Liver (tissue), 7 donors: ENCODE measurements at regions not wholly inside any gene's neighbourhood (a gene's known extent, or its start where the extent isn't known, plus 50 kb on each side); places are given as distances from the start of the nearest gene placed in this dataset.
A peak's percentile ranks its signal among the peaks of the same experiment; 100 is the strongest.

Experiments used
- DNase-seq: peaks from one replicate; pipeline ENCODE4 v3.0.0-alpha.2; 2017; ENCODE audit warnings: low spot score
- H3K27ac ChIP-seq, 2 donors: one replicate each; pipeline ENCODE4 v1.7.0; 2013; ENCODE audit warnings: inconsistent platforms in 2 of 2, low read length in 2 of 2, control low read depth in 1 of 2, low read depth in 1 of 2, mild to moderate bottlenecking in 1 of 2
- H3K27me3 ChIP-seq, 4 donors: one replicate each; pipeline versions ENCODE4 v1.6.1 to v1.7.0; 2013; ENCODE audit warnings: low read length in 3 of 4, inconsistent platforms in 1 of 4, mild to moderate bottlenecking in 1 of 4, moderate library complexity in 1 of 4; ENCODE audit not compliant: control insufficient read depth in 4 of 4, insufficient read depth in 4 of 4
- H3K36me3 ChIP-seq, 4 donors: one replicate each; pipeline versions ENCODE4 v1.6.1 to v1.7.0; 2013; ENCODE audit warnings: low read length in 3 of 4, mild to moderate bottlenecking in 3 of 4, low read depth in 1 of 4, moderate library complexity in 1 of 4; ENCODE audit not compliant: control insufficient read depth in 4 of 4, insufficient read depth in 3 of 4
- H3K4me1 ChIP-seq, 4 donors: one replicate each; pipeline versions ENCODE4 v1.6.1 to v1.7.0; 2013; ENCODE audit warnings: low read length in 3 of 4, mild to moderate bottlenecking in 3 of 4, moderate library complexity in 1 of 4; ENCODE audit not compliant: control insufficient read depth in 4 of 4, insufficient read depth in 4 of 4
- H3K4me3 ChIP-seq, 3 donors: one replicate each; pipeline versions ENCODE4 v1.6.1 to v1.7.0; 2013; ENCODE audit warnings: low read length in 3 of 3, control low read depth in 1 of 3, low read depth in 1 of 3, mild to moderate bottlenecking in 1 of 3
- H3K9ac ChIP-seq, 2 donors: one replicate each; pipeline ENCODE4 v1.7.0; 2013; ENCODE audit warnings: low read length in 2 of 2, mild to moderate bottlenecking in 2 of 2, moderate library complexity in 2 of 2, control low read depth in 1 of 2, low read depth in 1 of 2
- H3K9me3 ChIP-seq, 4 donors: one replicate each; pipeline versions ENCODE4 v1.6.1 to v1.7.0; 2013; ENCODE audit warnings: low read length in 3 of 4; ENCODE audit not compliant: control insufficient read depth in 4 of 4
- EGR1 ChIP-seq, 2 donors: IDR thresholded peaks; 2 replicates each; pipeline ENCODE4 v1.6.1; 2016 to 2018; ENCODE audit warnings: antibody characterized with exemption in 2 of 2, low read depth in 2 of 2
- FOXA1 ChIP-seq: IDR thresholded peaks from 2 replicates; pipeline ENCODE4 v1.6.1; 2016; ENCODE audit warnings: antibody characterized with exemption
- FOXA2 ChIP-seq: IDR thresholded peaks from 2 replicates; pipeline ENCODE4 v1.6.1; 2016; ENCODE audit warnings: antibody characterized with exemption
- GABPA ChIP-seq, 2 donors: IDR thresholded peaks in 1 of 2; conservative IDR thresholded peaks in 1 of 2; 2 replicates each; pipeline ENCODE4 v1.6.1; 2016; ENCODE audit warnings: antibody characterized with exemption in 2 of 2, mild to moderate bottlenecking in 1 of 2, moderate library complexity in 1 of 2
- HNF4A ChIP-seq, 2 donors: conservative IDR thresholded peaks; 2 replicates each; pipeline ENCODE4 v1.6.1; 2016; ENCODE audit warnings: antibody characterized with exemption in 2 of 2, mild to moderate bottlenecking in 2 of 2
- HNF4G ChIP-seq: IDR thresholded peaks from 2 replicates; pipeline ENCODE4 v1.6.1; 2016; ENCODE audit warnings: antibody characterized with exemption
- JUND ChIP-seq, 2 donors: IDR thresholded peaks; 2 replicates each; pipeline ENCODE4 v1.6.1; 2016; ENCODE audit warnings: antibody characterized with exemption in 2 of 2
- NR2F2 ChIP-seq: IDR thresholded peaks from 2 replicates; pipeline ENCODE4 v1.6.1; 2016; ENCODE audit warnings: antibody characterized with exemption
- RAD21 ChIP-seq, 2 donors: IDR thresholded peaks; 2 replicates each; pipeline ENCODE4 v1.6.1; 2016; ENCODE audit warnings: antibody characterized with exemption in 2 of 2, mild to moderate bottlenecking in 2 of 2
- SP1 ChIP-seq: IDR thresholded peaks from 2 replicates; pipeline ENCODE4 v1.6.1; 2018; ENCODE audit warnings: antibody characterized with exemption, mild to moderate bottlenecking
- TAF1 ChIP-seq: conservative IDR thresholded peaks from 2 replicates; pipeline ENCODE4 v1.6.1; 2016; ENCODE audit warnings: antibody characterized with exemption, mild to moderate bottlenecking
- YY1 ChIP-seq: IDR thresholded peaks from 2 replicates; pipeline ENCODE4 v1.6.1; 2016; ENCODE audit warnings: antibody characterized with exemption, mild to moderate bottlenecking
- ZBTB33 ChIP-seq: IDR thresholded peaks from 2 replicates; pipeline ENCODE4 v1.6.1; 2016; ENCODE audit warnings: antibody characterized with exemption
- WGBS: extraction: QIAGEN DNeasy Blood & Tissue Kit; methylation state at CpG from one replicate; pipeline ENCODE4 v1.1.7; 2013; 5-methylcytosine and 5-hydroxymethylcytosine counted together
- TF ChIP-seq, protein P1 (sequence below): IDR thresholded peaks from 2 replicates; pipeline ENCODE4 v1.6.1; 2016; ENCODE audit warnings: antibody characterized with exemption, mild to moderate bottlenecking
- donor health status: healthy.
- donor health status: healthy.
- donor health status: healthy.
- donor health status: healthy.

GRCh38 chr4:54946741-54947140 is 178.7 kb downstream of the KDR start (continued):
- TF ChIP-seq, protein P1, sequence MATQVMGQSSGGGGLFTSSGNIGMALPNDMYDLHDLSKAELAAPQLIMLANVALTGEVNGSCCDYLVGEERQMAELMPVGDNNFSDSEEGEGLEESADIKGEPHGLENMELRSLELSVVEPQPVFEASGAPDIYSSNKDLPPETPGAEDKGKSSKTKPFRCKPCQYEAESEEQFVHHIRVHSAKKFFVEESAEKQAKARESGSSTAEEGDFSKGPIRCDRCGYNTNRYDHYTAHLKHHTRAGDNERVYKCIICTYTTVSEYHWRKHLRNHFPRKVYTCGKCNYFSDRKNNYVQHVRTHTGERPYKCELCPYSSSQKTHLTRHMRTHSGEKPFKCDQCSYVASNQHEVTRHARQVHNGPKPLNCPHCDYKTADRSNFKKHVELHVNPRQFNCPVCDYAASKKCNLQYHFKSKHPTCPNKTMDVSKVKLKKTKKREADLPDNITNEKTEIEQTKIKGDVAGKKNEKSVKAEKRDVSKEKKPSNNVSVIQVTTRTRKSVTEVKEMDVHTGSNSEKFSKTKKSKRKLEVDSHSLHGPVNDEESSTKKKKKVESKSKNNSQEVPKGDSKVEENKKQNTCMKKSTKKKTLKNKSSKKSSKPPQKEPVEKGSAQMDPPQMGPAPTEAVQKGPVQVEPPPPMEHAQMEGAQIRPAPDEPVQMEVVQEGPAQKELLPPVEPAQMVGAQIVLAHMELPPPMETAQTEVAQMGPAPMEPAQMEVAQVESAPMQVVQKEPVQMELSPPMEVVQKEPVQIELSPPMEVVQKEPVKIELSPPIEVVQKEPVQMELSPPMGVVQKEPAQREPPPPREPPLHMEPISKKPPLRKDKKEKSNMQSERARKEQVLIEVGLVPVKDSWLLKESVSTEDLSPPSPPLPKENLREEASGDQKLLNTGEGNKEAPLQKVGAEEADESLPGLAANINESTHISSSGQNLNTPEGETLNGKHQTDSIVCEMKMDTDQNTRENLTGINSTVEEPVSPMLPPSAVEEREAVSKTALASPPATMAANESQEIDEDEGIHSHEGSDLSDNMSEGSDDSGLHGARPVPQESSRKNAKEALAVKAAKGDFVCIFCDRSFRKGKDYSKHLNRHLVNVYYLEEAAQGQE, result no peak
- TF ChIP-seq FOXA2, result no peak
- no peak for TF ChIP-seq SP1
- no peak for TF ChIP-seq JUND (IDR thresholded peaks at IDR 0.05)
- no peak for TF ChIP-seq HNF4A (conservative IDR thresholded peaks at IDR 0.05)
- no peak for TF ChIP-seq HNF4G
- TF ChIP-seq FOXA1, result no peak
- TF ChIP-seq YY1, result no peak
- no peak for TF ChIP-seq GABPA (IDR thresholded peaks at IDR 0.05 in 1 of 2, conservative IDR thresholded peaks at IDR 0.05 in 1 of 2)

DNA sequence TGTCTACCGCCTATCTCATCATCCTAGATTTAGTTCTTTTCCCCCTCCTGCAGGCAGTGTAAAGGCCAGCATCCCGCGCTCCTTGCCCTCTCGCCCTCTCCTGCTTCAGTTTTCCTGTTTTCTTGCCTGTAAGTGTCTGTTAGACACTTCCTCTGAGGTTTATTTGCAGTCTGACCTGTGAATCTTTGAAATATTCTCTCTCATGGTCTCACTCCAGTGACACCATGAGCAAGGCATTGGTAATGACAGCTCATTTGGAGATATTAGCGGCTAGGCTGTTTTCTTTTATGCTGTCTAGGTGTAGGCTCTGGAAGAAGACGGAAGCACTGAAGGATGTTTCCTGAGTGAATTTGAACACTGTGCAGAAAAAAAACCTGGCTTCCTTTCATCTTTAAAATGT is 179.6 kb downstream of the KDR start:
- peaks cover 0 to 2% (median 0%) of the 10 kb centered on the region in 4 donors for H3K9me3 ChIP-seq
- no peaks in the 10 kb centered on the region for H3K27me3 ChIP-seq
- TF ChIP-seq EGR1 (IDR thresholded peaks at IDR 0.05; ENCODE audit: low read depth in 2 of 2), result no peak
- TF ChIP-seq FOXA1, result no peak
- no peak for TF ChIP-seq ZBTB33
- TF ChIP-seq YY1, result no peak
- TF ChIP-seq RAD21 (IDR thresholded peaks at IDR 0.05), result peak; percentile 52 to 55
- no peak for TF ChIP-seq FOXA2
- TF ChIP-seq, protein P1, result no peak
- TF ChIP-seq TAF1, result no peak
- TF ChIP-seq NR2F2, result peak; percentile 29
- no peak for TF ChIP-seq SP1
- WGBS, result 74% methylated on average over 6 of the region's 6 CpGs
- H3K4me1 ChIP-seq, result no peaks in the 10 kb centered on the region
- DNase-seq, result no peak
- no peak overlapping the region for H3K27ac ChIP-seq
- H3K9ac ChIP-seq, result no peak overlapping the region
- no peak overlapping the region for H3K4me3 ChIP-seq
- no peaks in the 10 kb centered on the region for H3K36me3 ChIP-seq
